C4-2B (cell line): ENCODE measurements at regions not wholly inside any gene's neighbourhood (a gene's known extent, or its start where the extent isn't known, plus 50 kb on each side); places are given as distances from the start of the nearest gene placed in this dataset.

Experiments used
- CTCF ChIP-seq: fragments of 450-650 bp; conservative IDR thresholded peaks from 2 replicates; pipeline ENCODE4 v1.5.1; 2017; ENCODE audit warnings: mild to moderate bottlenecking
- ZFX ChIP-seq: fragments of 450-650 bp; IDR thresholded peaks from 2 replicates; pipeline ENCODE4 v1.6.1; 2017

GRCh38 chr12:88273875-88274274, 131.8 kb downstream of the TMTC3 start:
- TF ChIP-seq CTCF = no peak
- TF ChIP-seq ZFX = no peak
